SK-N-SH treated with all-trans-retinoic acid at 6 μM for 48 hours (cell line): ENCODE measurements at regions not wholly inside any gene's neighbourhood (a gene's known extent, or its start where the extent isn't known, plus 50 kb on each side); places are given as distances from the start of the nearest gene placed in this dataset.

Experiments
- ATAC-seq: fragments of 200-7000 bp; cut with Tn5 transposase; 3 replicates; pipeline ENCODE4 v1.9.1; 2020; ENCODE audit warnings: mild to moderate bottlenecking, moderate library complexity
- ARNTL ChIP-seq: fragments of 450-650 bp; formaldehyde crosslinking; IDR thresholded peaks from 2 replicates; pipeline ENCODE4 v1.5.0; 2020; ENCODE audit warnings: low read depth, mild to moderate bottlenecking, moderate library complexity, borderline replicate concordance
- CSDC2 ChIP-seq: fragments of 250-450 bp; sonication (Bioruptor Pico); IDR thresholded peaks from 2 replicates; pipeline ENCODE4 v1.5.0; 2020; ENCODE audit warnings: mild to moderate bottlenecking, moderate library complexity
- ESRRG ChIP-seq: fragments of 250-450 bp; sonication (Bioruptor Pico); IDR thresholded peaks from 2 replicates; pipeline ENCODE4 v1.6.1; 2021; ENCODE audit warnings: mild to moderate bottlenecking
- ISL1 ChIP-seq: fragments of 250-450 bp; sonication (Bioruptor Pico); IDR thresholded peaks from 2 replicates; pipeline ENCODE4 v2.1.2; 2022; ENCODE audit warnings: mild to moderate bottlenecking, moderate library complexity
- OSR1 ChIP-seq: fragments of 250-450 bp; sonication (Bioruptor Pico); IDR thresholded peaks from 2 replicates; pipeline ENCODE4 v1.8.0; 2022; ENCODE audit warnings: moderate library complexity, mild to moderate bottlenecking, inconsistent platforms
- PPARA ChIP-seq: fragments of 250-450 bp; sonication (Bioruptor Pico); IDR thresholded peaks from 2 replicates; pipeline ENCODE4 v1.5.0; 2020; ENCODE audit warnings: mild to moderate bottlenecking, borderline replicate concordance
- SNAI2 ChIP-seq: fragments of 250-450 bp; sonication (Bioruptor Pico); IDR thresholded peaks from 2 replicates; pipeline ENCODE4 v1.5.0; 2020; ENCODE audit warnings: mild to moderate bottlenecking, moderate library complexity
- TCF4 ChIP-seq: fragments of 250-450 bp; sonication (Bioruptor Pico); IDR thresholded peaks from 2 replicates; pipeline ENCODE4 v1.8.0; 2021; ENCODE audit warnings: mild to moderate bottlenecking, moderate library complexity, borderline replicate concordance
- TOX ChIP-seq: fragments of 250-450 bp; sonication (Bioruptor Pico); IDR thresholded peaks from 2 replicates; pipeline ENCODE4 v1.8.0; 2021; ENCODE audit warnings: mild to moderate bottlenecking, moderate library complexity, borderline replicate concordance
- ZFP30 ChIP-seq: fragments of 450-650 bp; formaldehyde crosslinking; IDR thresholded peaks from 2 replicates; pipeline ENCODE4 v1.5.0; 2022; ENCODE audit warnings: mild to moderate bottlenecking, moderate library complexity
- ZNF70 ChIP-seq: fragments of 450-650 bp; formaldehyde crosslinking; IDR thresholded peaks from 2 replicates; pipeline ENCODE4 v1.5.0; 2020; ENCODE audit warnings: mild to moderate bottlenecking, moderate library complexity
- ZNF8 ChIP-seq: fragments of 450-650 bp; formaldehyde crosslinking; IDR thresholded peaks from 2 replicates; pipeline ENCODE4 v1.5.0; 2020; ENCODE audit warnings: mild to moderate bottlenecking, moderate library complexity
- TF ChIP-seq, protein P1 (sequence below): fragments of 250-450 bp; sonication (Bioruptor Pico); IDR thresholded peaks from 2 replicates; pipeline ENCODE4 v1.8.0; 2020; ENCODE audit warnings: mild to moderate bottlenecking, moderate library complexity, borderline replicate concordance
- TF ChIP-seq, protein P2 (sequence below): fragments of 250-450 bp; sonication (Bioruptor Pico); IDR thresholded peaks from 2 replicates; pipeline ENCODE4 v1.8.0; 2021; ENCODE audit warnings: low read depth, mild to moderate bottlenecking, moderate library complexity, borderline replicate concordance

DNA sequence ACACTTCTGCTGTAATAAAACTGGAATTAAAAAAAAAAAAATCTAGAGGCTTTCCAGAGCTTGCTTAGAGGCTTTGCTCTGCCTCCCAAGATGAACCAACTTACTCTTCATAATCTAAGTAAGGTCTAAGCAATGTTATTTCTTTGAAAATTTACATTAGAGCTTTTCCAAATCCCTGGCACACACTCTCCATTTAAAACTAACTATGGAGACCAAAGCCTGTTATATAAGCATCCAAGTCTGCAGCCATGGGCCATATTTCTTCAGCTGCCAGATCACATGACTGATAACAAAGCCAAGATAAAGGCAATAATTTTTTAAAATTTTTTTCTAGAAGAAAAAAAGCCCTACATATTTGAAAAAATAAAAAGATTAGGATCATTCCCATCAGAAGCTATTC lies 55.0 kb upstream of the ARHGEF3 start:
- no peak; the same call in 2 of the 3 replicates for ATAC-seq
- no peak for TF ChIP-seq TOX

DNA sequence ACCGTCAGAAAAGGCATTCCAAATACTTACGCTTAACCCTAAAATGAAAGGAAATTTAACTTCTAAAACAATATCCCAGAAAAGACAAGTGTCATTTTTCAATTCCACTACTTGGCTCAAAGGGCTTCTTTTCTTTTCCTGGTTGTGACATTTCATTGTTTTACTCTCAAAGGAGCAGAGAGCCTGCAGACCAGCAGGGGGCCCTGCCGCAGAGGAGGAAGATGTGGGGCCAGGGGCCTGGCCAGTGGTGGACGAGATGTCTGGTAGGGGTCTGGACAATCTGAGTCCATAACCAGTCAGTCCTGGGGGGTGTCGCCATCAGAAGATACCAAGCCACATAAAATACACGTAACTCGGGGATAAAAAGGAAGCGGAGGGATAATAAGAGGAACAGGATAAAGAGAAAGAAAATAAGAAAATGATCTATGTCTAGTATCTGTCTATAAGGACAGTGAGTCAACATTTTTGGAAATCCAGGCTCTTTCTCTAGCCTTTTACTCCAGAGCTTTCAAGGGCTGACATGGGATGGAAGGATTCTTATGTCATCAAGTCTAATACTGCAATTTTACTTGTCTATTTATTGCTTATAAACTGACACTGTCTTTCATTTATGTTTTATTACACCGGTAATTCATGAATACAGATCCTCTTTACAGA lies 54.2 kb upstream of the ARHGEF3 start:
- TF ChIP-seq ZNF70 (CRISPR knock-in tag), result no peak
- TF ChIP-seq, protein P1, sequence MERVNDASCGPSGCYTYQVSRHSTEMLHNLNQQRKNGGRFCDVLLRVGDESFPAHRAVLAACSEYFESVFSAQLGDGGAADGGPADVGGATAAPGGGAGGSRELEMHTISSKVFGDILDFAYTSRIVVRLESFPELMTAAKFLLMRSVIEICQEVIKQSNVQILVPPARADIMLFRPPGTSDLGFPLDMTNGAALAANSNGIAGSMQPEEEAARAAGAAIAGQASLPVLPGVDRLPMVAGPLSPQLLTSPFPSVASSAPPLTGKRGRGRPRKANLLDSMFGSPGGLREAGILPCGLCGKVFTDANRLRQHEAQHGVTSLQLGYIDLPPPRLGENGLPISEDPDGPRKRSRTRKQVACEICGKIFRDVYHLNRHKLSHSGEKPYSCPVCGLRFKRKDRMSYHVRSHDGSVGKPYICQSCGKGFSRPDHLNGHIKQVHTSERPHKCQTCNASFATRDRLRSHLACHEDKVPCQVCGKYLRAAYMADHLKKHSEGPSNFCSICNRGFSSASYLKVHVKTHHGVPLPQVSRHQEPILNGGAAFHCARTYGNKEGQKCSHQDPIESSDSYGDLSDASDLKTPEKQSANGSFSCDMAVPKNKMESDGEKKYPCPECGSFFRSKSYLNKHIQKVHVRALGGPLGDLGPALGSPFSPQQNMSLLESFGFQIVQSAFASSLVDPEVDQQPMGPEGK (CRISPR knock-in tag), result no peak
- ATAC-seq, result peak; percentile 75

DNA sequence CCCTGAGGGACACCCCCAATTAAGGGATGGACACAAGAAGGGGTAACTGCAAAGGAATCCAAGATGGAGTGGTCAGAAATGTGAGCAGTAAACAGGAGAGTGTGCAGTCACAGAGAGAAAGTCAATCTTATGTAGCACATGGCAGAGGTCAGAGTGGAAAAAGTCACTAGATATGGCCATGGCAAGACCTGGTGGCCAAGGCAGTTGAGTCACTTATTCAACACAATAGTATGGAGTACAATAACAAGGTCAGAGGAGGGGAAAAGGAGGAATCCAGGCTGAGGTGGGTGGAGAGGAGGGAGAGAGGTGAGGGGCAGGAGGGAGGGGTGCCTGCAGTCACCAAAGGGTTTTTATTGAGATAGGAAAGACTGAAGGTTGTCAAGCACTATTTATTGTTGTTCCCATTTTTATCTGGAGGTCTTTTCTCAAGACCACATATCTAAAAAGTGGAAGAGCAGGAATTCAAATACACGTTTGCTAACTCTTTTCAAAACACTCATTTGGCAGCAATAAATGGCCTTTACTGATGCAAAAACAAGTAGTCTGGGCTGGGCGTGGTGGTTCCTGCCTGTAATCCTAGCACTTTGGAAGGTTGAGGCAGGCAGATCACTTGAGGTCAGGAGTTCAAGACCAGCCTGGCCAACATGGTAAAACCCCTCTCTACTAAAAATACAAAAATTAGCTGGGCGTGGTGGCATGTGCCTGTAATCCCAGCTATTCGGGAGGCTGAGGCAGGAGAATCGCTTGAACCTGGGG lies 53.3 kb upstream of the ARHGEF3 start:
- no peak for ATAC-seq
- TF ChIP-seq PPARA (CRISPR knock-in tag), result no peak
- TF ChIP-seq ARNTL (CRISPR knock-in tag), result no peak
- no peak for TF ChIP-seq ZFP30
- TF ChIP-seq TCF4 (CRISPR knock-in tag), result no peak
- TF ChIP-seq ZNF8, result no peak
- TF ChIP-seq ESRRG (CRISPR knock-in tag), result no peak
- TF ChIP-seq TOX, result no peak
- TF ChIP-seq OSR1 (CRISPR knock-in tag), result no peak
- no peak for TF ChIP-seq CSDC2
- TF ChIP-seq, protein P2, sequence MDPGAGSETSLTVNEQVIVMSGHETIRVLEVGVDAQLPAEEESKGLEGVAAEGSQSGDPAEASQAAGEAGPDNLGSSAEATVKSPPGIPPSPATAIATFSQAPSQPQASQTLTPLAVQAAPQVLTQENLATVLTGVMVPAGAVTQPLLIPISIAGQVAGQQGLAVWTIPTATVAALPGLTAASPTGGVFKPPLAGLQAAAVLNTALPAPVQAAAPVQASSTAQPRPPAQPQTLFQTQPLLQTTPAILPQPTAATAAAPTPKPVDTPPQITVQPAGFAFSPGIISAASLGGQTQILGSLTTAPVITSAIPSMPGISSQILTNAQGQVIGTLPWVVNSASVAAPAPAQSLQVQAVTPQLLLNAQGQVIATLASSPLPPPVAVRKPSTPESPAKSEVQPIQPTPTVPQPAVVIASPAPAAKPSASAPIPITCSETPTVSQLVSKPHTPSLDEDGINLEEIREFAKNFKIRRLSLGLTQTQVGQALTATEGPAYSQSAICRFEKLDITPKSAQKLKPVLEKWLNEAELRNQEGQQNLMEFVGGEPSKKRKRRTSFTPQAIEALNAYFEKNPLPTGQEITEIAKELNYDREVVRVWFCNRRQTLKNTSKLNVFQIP (CRISPR knock-in tag), result no peak

DNA sequence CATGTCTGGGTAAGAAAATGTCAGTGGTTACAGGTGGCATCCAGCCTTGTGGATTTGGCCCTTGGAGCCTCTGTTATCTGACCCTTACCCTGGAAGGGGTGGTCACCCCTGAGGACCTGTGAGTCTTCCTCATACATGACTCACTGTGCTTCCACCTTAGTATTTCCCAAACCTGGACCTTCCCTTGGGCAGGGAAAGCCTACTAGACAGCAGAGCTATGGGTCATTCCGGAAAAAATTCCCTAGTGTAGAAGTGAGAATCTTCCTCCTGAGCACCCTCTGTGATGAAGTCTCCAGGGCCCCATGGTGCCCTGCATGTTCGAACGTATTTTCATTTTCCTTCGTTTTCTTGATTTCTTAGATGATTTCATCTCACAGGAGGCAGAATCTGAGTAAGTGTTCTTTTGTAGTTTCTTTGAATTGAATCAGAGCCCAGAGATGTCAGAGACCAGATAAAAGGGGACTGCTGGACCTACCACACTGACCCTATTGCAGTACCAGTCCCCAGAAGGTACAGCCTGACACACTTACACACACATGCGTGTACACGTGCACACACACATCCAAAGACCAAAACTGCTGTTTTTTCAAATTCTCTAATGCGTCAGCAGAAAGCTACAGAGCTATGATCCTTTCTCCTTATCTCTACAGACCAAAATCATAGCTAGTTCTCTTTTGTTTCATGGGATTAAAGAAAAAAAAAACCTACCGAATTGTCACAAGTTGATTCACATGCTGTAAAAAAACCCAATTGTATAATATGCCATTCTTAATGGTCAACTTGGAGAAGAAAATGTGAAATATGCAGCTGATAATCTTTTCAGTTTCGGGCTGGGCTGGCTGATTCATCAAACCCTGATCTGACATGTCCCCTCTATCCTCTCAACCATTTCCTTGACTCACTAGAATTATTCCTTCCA lies 50.5 kb upstream of the ARHGEF3 start:
- ATAC-seq, result peak; percentile 34; the same call in 2 of the 3 replicates
- TF ChIP-seq TOX (no peak), ESRRG (CRISPR knock-in tag) (no peak), ARNTL (CRISPR knock-in tag) (no peak), ISL1 (CRISPR knock-in tag) (peak; percentile 32), SNAI2 (CRISPR knock-in tag) (no peak)
